IMR-90 (cell line): ENCODE measurements at regions not wholly inside any gene's neighbourhood (a gene's known extent, or its start where the extent isn't known, plus 50 kb on each side); places are given as distances from the start of the nearest gene placed in this dataset.

Experiments
- ATAC-seq: fragments of 200-7000 bp; cut with Tn5 transposase; 2 replicates; pipeline ENCODE4 v1.9.1; 2020; ENCODE audit warnings: low read depth, mild to moderate bottlenecking, moderate library complexity
- BruUV-seq: library from RNA; stranded (reverse); fragments of 400-500 nt; replicated peaks from 2 replicates; lab custom pipeline; 2021; lab: Mats Ljungman, UMichigan
- CTCF ChIA-PET: fragments of 300-600 bp; formaldehyde crosslinking; extraction: SDS; loops from one replicate; lab custom pipeline; 2021; ENCODE audit warnings: antibody characterized with exemption; lab: Yijun Ruan, JAX
- POLR2A ChIA-PET: fragments of 300-600 bp; sonication (Branson Sonifier 250); formaldehyde crosslinking; loops from one replicate; lab custom pipeline; 2022; ENCODE audit warnings: antibody characterized with exemption; ENCODE audit not compliant: unreplicated experiment; lab: Charles Lee
- DNase-seq: peaks from one replicate; pipeline ENCODE4 v3.0.0; 2013
- H2AFZ ChIP-seq: replicated peaks from 2 replicates; pipeline ENCODE3; 2013; ENCODE audit warnings: low read length, mild to moderate bottlenecking; ENCODE audit not compliant: poor library complexity
- H2AK5ac ChIP-seq: 2 replicates; pipeline ENCODE4 v1.6.1; 2013; ENCODE audit warnings: low read depth, low read length, inconsistent platforms
- H2AK9ac ChIP-seq: replicated peaks from 2 replicates; pipeline ENCODE3; 2013; ENCODE audit warnings: mild to moderate bottlenecking, low read depth, low read length, moderate library complexity; ENCODE audit not compliant: poor library complexity
- H2BK120ac ChIP-seq: 2 replicates; pipeline ENCODE4 v1.6.1; 2013; ENCODE audit warnings: low read depth, low read length, inconsistent platforms
- H2BK15ac ChIP-seq: 3 replicates; pipeline ENCODE4 v1.6.1; 2013; ENCODE audit warnings: low read depth, low read length, inconsistent platforms
- H2BK20ac ChIP-seq: 2 replicates; pipeline ENCODE4 v1.6.1; 2013; ENCODE audit warnings: low read depth, mild to moderate bottlenecking, inconsistent platforms, low read length, moderate library complexity
- H2BK5ac ChIP-seq: 2 replicates; pipeline ENCODE4 v1.6.1; 2013; ENCODE audit warnings: mild to moderate bottlenecking, low read depth, low read length, inconsistent platforms; ENCODE audit not compliant: poor library complexity, severe bottlenecking
- H3K14ac ChIP-seq: replicated peaks from 2 replicates; pipeline ENCODE4 v1.6.1; 2013; ENCODE audit warnings: low read depth, low read length, inconsistent platforms
- H3K18ac ChIP-seq: 2 replicates; pipeline ENCODE4 v1.6.1; 2013; ENCODE audit warnings: low read depth, low read length, control low read depth
- H3K23ac ChIP-seq: 2 replicates; pipeline ENCODE4 v1.6.1; 2013; ENCODE audit warnings: low read depth, low read length, inconsistent platforms
- H3K27ac ChIP-seq: 2 replicates; pipeline ENCODE4 v1.5.1; 2013; ENCODE audit warnings: mild to moderate bottlenecking, control low read depth, low read length; ENCODE audit not compliant: insufficient read depth
- H3K27me3 ChIP-seq: 2 replicates; pipeline ENCODE4 v1.6.1; 2013; ENCODE audit warnings: low read length; ENCODE audit not compliant: control insufficient read depth, insufficient read depth
- H3K36me3 ChIP-seq: 2 replicates; pipeline ENCODE4 v1.6.1; 2013; ENCODE audit warnings: low read length, mixed read lengths; ENCODE audit not compliant: control insufficient read depth, insufficient read depth
- H3K4ac ChIP-seq: 2 replicates; pipeline ENCODE4 v1.6.1; 2013; ENCODE audit warnings: low read depth, low read length, inconsistent platforms
- H3K4me1 ChIP-seq: 2 replicates; pipeline ENCODE4 v1.6.1; 2013; ENCODE audit warnings: low read length, mixed read lengths; ENCODE audit not compliant: control insufficient read depth, insufficient read depth
- H3K4me2 ChIP-seq: 2 replicates; pipeline ENCODE4 v1.6.1; 2013; ENCODE audit warnings: low read depth, mild to moderate bottlenecking, control low read depth, low read length, moderate library complexity
- H3K4me3 ChIP-seq: 2 replicates; pipeline ENCODE4 v1.5.1; 2013; ENCODE audit warnings: low read depth, mild to moderate bottlenecking, control low read depth, low read length, moderate library complexity; ENCODE audit not compliant: insufficient read depth
- H3K56ac ChIP-seq: 2 replicates; pipeline ENCODE4 v1.6.1; 2013; ENCODE audit warnings: low read length, inconsistent platforms; ENCODE audit not compliant: insufficient read depth; ENCODE audit errors: extremely low read depth
- H3K79me1 ChIP-seq, 2 experiments: 2 replicates each; pipeline ENCODE4 v1.6.1; 2013; ENCODE audit warnings: low read length in 2 of 2, inconsistent platforms in 1 of 2, low read depth in 1 of 2
- H3K9ac ChIP-seq: 2 replicates; pipeline ENCODE4 v1.6.1; 2013; ENCODE audit warnings: low read depth, low read length, control low read depth
- H3K9me1 ChIP-seq: 2 replicates; pipeline ENCODE4 v1.6.1; 2013; ENCODE audit warnings: low read length, inconsistent platforms; ENCODE audit not compliant: insufficient read depth
- H3K9me3 ChIP-seq: 2 replicates; pipeline ENCODE4 v1.6.1; 2013; ENCODE audit warnings: low read length; ENCODE audit not compliant: control insufficient read depth, insufficient read depth
- H4K20me1 ChIP-seq: 2 replicates; pipeline ENCODE4 v1.6.1; 2013; ENCODE audit warnings: low read length, inconsistent platforms; ENCODE audit not compliant: insufficient read depth
- H4K5ac ChIP-seq: 2 replicates; pipeline ENCODE4 v1.6.1; 2013; ENCODE audit warnings: mild to moderate bottlenecking, low read depth, low read length, control low read depth
- H4K8ac ChIP-seq, 2 experiments: 2 replicates each; pipeline ENCODE4 v1.6.1; 2013; ENCODE audit warnings: low read depth in 2 of 2, low read length in 2 of 2, control low read depth in 1 of 2, inconsistent platforms in 1 of 2
- H4K91ac ChIP-seq: 2 replicates; pipeline ENCODE4 v1.6.1; 2013; ENCODE audit warnings: low read depth, low read length, inconsistent platforms; ENCODE audit not compliant: insufficient read depth
- CTCF ChIP-seq: conservative IDR thresholded peaks from 2 replicates; pipeline ENCODE4 v1.5.1; 2012; ENCODE audit warnings: mild to moderate bottlenecking, low read depth, low read length, improper control_type of control experiment
- FOS ChIP-seq: fragments of 150-350 bp; IDR thresholded peaks from 2 replicates; pipeline ENCODE4 v1.6.1; 2016; ENCODE audit warnings: low read depth, low read length
- MAFK ChIP-seq: IDR thresholded peaks from 2 replicates; pipeline ENCODE4 v1.6.1; 2012; ENCODE audit warnings: low read depth, low read length, improper control_type of control experiment
- MAZ ChIP-seq: IDR thresholded peaks from 2 replicates; pipeline ENCODE4 v1.6.1; 2012; ENCODE audit warnings: low read depth, mild to moderate bottlenecking, low read length, improper control_type of control experiment, moderate library complexity, borderline replicate concordance
- MXI1 ChIP-seq: IDR thresholded peaks from 2 replicates; pipeline ENCODE4 v1.6.1; 2012; ENCODE audit warnings: low read depth, mild to moderate bottlenecking, low read length, moderate library complexity, borderline replicate concordance
- NFE2L2 ChIP-seq: fragments of 150-350 bp; IDR thresholded peaks from 2 replicates; pipeline ENCODE4 v1.6.1; 2016; ENCODE audit warnings: low read depth, mild to moderate bottlenecking, low read length
- RAD21 ChIP-seq: IDR thresholded peaks from 2 replicates; pipeline ENCODE4 v1.6.1; 2012; ENCODE audit warnings: low read length, improper control_type of control experiment
- SMC3 ChIP-seq: fragments of 150-350 bp; IDR thresholded peaks from 2 replicates; pipeline ENCODE4 v1.6.1; 2016; ENCODE audit warnings: low read depth, mild to moderate bottlenecking, antibody characterized with exemption, low read length, moderate library complexity
- USF2 ChIP-seq: fragments of 150-350 bp; IDR thresholded peaks from 2 replicates; pipeline ENCODE4 v1.6.1; 2017; ENCODE audit warnings: mild to moderate bottlenecking, antibody characterized with exemption, low read length, low read depth
- WGBS, 2 experiments: methylation state at CpG; one replicate each; pipeline versions ENCODE4 v1.1.5 to v1.1.7; 2013; ENCODE audit warnings: missing lambda C conversion rate in 2 of 2; ENCODE audit not compliant: insufficient read length in 1 of 2; ENCODE audit errors: extremely low coverage in 2 of 2; 5-methylcytosine and 5-hydroxymethylcytosine counted together
- dilution Hi-C: fragments of 300-500 bp; cut with HindIII; formaldehyde crosslinking; loops from one replicate; pipeline ENCODE4 v1.14.3; 2018; ENCODE audit warnings: low sequenced_read_pairs; ENCODE audit not compliant: unreplicated experiment
- in situ Hi-C: fragments of 300-500 bp; cut with MboI; formaldehyde crosslinking; loops from 3 replicates; pipeline ENCODE4 v1.14.3; 2019; ENCODE audit warnings: low sequenced_read_pairs, inconsistent platforms, mixed read lengths
- intact Hi-C: fragments of 100-400 bp; cut with micrococcal nuclease; formaldehyde crosslinking; loops from 2 replicates; pipeline ENCODE4 v1.10.0; 2022
- TF ChIP-seq, protein P1 (sequence below): fragments of 150-350 bp; IDR thresholded peaks from 2 replicates; pipeline ENCODE4 v1.6.1; 2016; ENCODE audit warnings: low read depth, mild to moderate bottlenecking, low read length, moderate library complexity, borderline replicate concordance

DNA sequence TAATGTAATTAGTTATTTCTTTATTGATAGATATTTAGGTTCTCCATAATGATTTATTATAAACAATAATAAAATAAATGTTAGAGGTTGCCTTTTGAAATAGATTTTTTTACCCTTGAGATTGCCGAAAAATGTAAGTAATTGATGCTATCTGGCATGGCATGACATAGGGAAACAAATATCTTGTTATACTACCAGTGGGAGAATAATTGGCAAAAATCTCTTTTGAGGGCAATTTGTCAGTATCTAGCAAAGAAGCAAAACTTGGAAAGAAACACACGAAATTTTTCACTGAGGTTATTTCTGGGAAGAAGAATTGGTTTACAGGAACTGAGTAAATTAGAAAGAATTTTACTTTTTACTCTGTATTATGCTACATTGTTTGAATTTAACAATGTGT lies 547.2 kb upstream of the SETBP1 start:
- H3K9me1 ChIP-seq, result no peaks in the 10 kb centered on the region
- ATAC-seq, result no peak
- no peaks in the 10 kb centered on the region for H4K20me1 ChIP-seq
- H2BK120ac ChIP-seq, result no peak overlapping the region
- no peak overlapping the region for H3K23ac ChIP-seq
- no peaks in the 10 kb centered on the region for H3K79me1 ChIP-seq
- H4K91ac ChIP-seq, result no peak overlapping the region
- BruUV-seq, result no TSS peak
- WGBS, 2 experiments, result no CpG with 5 or more reads among the region's 2 CpGs
- no peak for TF ChIP-seq MXI1
- TF ChIP-seq FOS, result no peak
- TF ChIP-seq NFE2L2, result no peak
- no peak for TF ChIP-seq MAFK
- TF ChIP-seq RAD21, result no peak
- no peak for TF ChIP-seq MAZ
- TF ChIP-seq, protein P1, sequence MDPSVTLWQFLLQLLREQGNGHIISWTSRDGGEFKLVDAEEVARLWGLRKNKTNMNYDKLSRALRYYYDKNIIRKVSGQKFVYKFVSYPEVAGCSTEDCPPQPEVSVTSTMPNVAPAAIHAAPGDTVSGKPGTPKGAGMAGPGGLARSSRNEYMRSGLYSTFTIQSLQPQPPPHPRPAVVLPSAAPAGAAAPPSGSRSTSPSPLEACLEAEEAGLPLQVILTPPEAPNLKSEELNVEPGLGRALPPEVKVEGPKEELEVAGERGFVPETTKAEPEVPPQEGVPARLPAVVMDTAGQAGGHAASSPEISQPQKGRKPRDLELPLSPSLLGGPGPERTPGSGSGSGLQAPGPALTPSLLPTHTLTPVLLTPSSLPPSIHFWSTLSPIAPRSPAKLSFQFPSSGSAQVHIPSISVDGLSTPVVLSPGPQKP, result no peak
- no peak for TF ChIP-seq SMC3
- TF ChIP-seq CTCF, result no peak
- no peak for TF ChIP-seq USF2
- CTCF ChIA-PET, result no interaction called here
- H3K18ac ChIP-seq, result no peak overlapping the region
- no peaks in the 10 kb centered on the region for H3K27me3 ChIP-seq
- no peak overlapping the region for H2AK9ac ChIP-seq
- H2BK5ac ChIP-seq, result no peak overlapping the region
- no peak overlapping the region for H4K5ac ChIP-seq
- no peak overlapping the region for H2AFZ ChIP-seq
- H3K4me2 ChIP-seq, result no peak overlapping the region
- H3K36me3 ChIP-seq, result no peaks in the 10 kb centered on the region
- H3K56ac ChIP-seq, result no peak overlapping the region
- dilution Hi-C loops, result no loop called here
- no peak overlapping the region for H3K14ac ChIP-seq
- no peak for DNase-seq
- H3K4ac ChIP-seq, result no peak overlapping the region
- in situ Hi-C loops, result loop anchor here (25.0 kb wide), 1 partner anchor 754 kb away; no protein-coding TSS in a partner anchor
- no peak overlapping the region for H2AK5ac ChIP-seq
- no peak overlapping the region for H2BK20ac ChIP-seq
- POLR2A ChIA-PET, result no interaction called here
- no peaks in the 10 kb centered on the region for H3K9me3 ChIP-seq
- intact Hi-C loops, result loop anchor here (10.0 kb wide), 1 partner anchor 1251 kb away; no protein-coding TSS in a partner anchor
- H3K4me3 ChIP-seq, result no peak overlapping the region
- H2BK15ac ChIP-seq, result no peak overlapping the region
- H3K9ac ChIP-seq, result no peak overlapping the region
- no peak overlapping the region for H4K8ac ChIP-seq
- no peak overlapping the region for H3K27ac ChIP-seq
- H3K4me1 ChIP-seq, result no peaks in the 10 kb centered on the region
